ENCODE measurements at regions not wholly inside any gene's neighbourhood (a gene's known extent, or its start where the extent isn't known, plus 50 kb on each side); places are given as distances from the start of the nearest gene placed in this dataset.
"Not testable (repeated sequence)": the region's sequence is repeated elsewhere in the genome, so short reads cannot be mapped to it uniquely, and the experiment has no call there.

- peaks cover 27% of the 10 kb centered on the region for H3K27me3 Mint-ChIP-seq
- H3K27ac Mint-ChIP-seq (ENCODE audit: low read depth); DNase-seq (ENCODE audit: low spot score in 2 of 2); H3K4me1 Mint-ChIP-seq; ATAC-seq (replicated peaks; ENCODE audit: extremely low read depth, poor library complexity, severe bottlenecking); H3K4me3 Mint-ChIP-seq; H3K9me3 Mint-ChIP-seq; H3K36me3 Mint-ChIP-seq (ENCODE audit: insufficient read depth): not testable (repeated sequence)
Measured at GRCh38 chr2:61593648-61594047, 55.5 kb upstream of the XPO1 start.

- ATAC-seq (replicated peaks; ENCODE audit: extremely low read depth, poor library complexity, severe bottlenecking): no peak
- H3K4me3 Mint-ChIP-seq: no peak overlapping the region
- H3K27ac Mint-ChIP-seq (ENCODE audit: low read depth): no peak overlapping the region
- H3K27me3 Mint-ChIP-seq: peaks cover 32% of the 10 kb centered on the region
- H3K36me3 Mint-ChIP-seq (ENCODE audit: insufficient read depth): no peaks in the 10 kb centered on the region
- H3K9me3 Mint-ChIP-seq: no peaks in the 10 kb centered on the region
- no peak for DNase-seq (ENCODE audit: low spot score in 2 of 2)
- no peaks in the 10 kb centered on the region for H3K4me1 Mint-ChIP-seq
Measured at GRCh38 chr2:61590214-61590613, 52.1 kb upstream of the XPO1 start.

- ATAC-seq (replicated peaks; ENCODE audit: extremely low read depth, poor library complexity, severe bottlenecking) (no peak), DNase-seq (ENCODE audit: low spot score in 2 of 2) (no peak)
- Mint-ChIP-seq H3K9me3 (no peaks in the 10 kb centered on the region), H3K27me3 (peaks cover 28% of the 10 kb centered on the region), H3K4me3 (no peak overlapping the region), H3K27ac (ENCODE audit: low read depth) (no peak overlapping the region), H3K36me3 (ENCODE audit: insufficient read depth) (no peaks in the 10 kb centered on the region), H3K4me1 (no peaks in the 10 kb centered on the region)
Measured at GRCh38 chr2:61588566-61588965, 50.4 kb upstream of the XPO1 start.

All from central memory CD8-positive, alpha-beta T cell (primary cell).